NCI-H2196 treated with DMSO at 0.1 percent for 48 hours (cell line): ENCODE measurements at regions not wholly inside any gene's neighbourhood (a gene's known extent, or its start where the extent isn't known, plus 50 kb on each side); places are given as distances from the start of the nearest gene placed in this dataset.
"Not testable (repeated sequence)": the region's sequence is repeated elsewhere in the genome, so short reads cannot be mapped to it uniquely, and the experiment has no call there.

ENCODE experiments used
- DNase-seq: peaks from one replicate; lab custom pipeline; 2025; ENCODE audit not compliant: unreplicated experiment; lab: John Stamatoyannopoulos, UW

- no peak for DNase-seq
These were observed 612.5 kb upstream of the HS3ST5 start for GRCh38 chr6:114955363-114955762.

- DNase-seq: no peak
These were observed 609.4 kb upstream of the HS3ST5 start for GRCh38 chr6:114952229-114952628.

- DNase-seq: no peak
These were observed 602.6 kb upstream of the HS3ST5 start for GRCh38 chr6:114945392-114945791.

- DNase-seq: no peak
These were observed 598.3 kb upstream of the HS3ST5 start for GRCh38 chr6:114941078-114941477.

GRCh38 chr6:114940181-114940580 lies 597.4 kb upstream of the HS3ST5 start:
- DNase-seq: no peak

- no peak for DNase-seq
These were observed 596.8 kb upstream of the HS3ST5 start for GRCh38 chr6:114939630-114940029.

GRCh38 chr6:114936080-114936479 lies 593.3 kb upstream of the HS3ST5 start:
- no peak for DNase-seq

GRCh38 chr6:114934079-114934478 lies 591.3 kb upstream of the HS3ST5 start:
- no peak for DNase-seq

GRCh38 chr6:114928731-114929130 lies 585.9 kb upstream of the HS3ST5 start:
- not testable (repeated sequence) for DNase-seq

GRCh38 chr6:114906096-114906495 lies 563.3 kb upstream of the HS3ST5 start:
- no peak for DNase-seq

GRCh38 chr6:114897536-114897935 lies 554.7 kb upstream of the HS3ST5 start:
- no peak for DNase-seq

- no peak for DNase-seq
These were observed 549.4 kb upstream of the HS3ST5 start for GRCh38 chr6:114892211-114892610.

GRCh38 chr6:114888241-114888640 lies 545.4 kb upstream of the HS3ST5 start:
- no peak for DNase-seq

- no peak for DNase-seq
These were observed 544.0 kb upstream of the HS3ST5 start for GRCh38 chr6:114886670-114887436.

GRCh38 chr6:114879693-114880092 lies 536.9 kb upstream of the HS3ST5 start:
- no peak for DNase-seq

- no peak for DNase-seq
These were observed 535.3 kb upstream of the HS3ST5 start for GRCh38 chr6:114878091-114878490.

GRCh38 chr6:114874410-114874809 lies 531.6 kb upstream of the HS3ST5 start:
- no peak for DNase-seq

- DNase-seq: not testable (repeated sequence)
These were observed 522.7 kb upstream of the HS3ST5 start for GRCh38 chr6:114865506-114865905.

GRCh38 chr6:114863610-114864009 lies 520.8 kb upstream of the HS3ST5 start:
- DNase-seq: no peak

- no peak for DNase-seq
These were observed 520.0 kb upstream of the HS3ST5 start for GRCh38 chr6:114862819-114863218.

GRCh38 chr6:114862064-114862463 lies 519.2 kb upstream of the HS3ST5 start:
- DNase-seq: no peak

GRCh38 chr6:114844359-114844758 lies 501.5 kb upstream of the HS3ST5 start:
- no peak for DNase-seq

- DNase-seq: no peak
These were observed 496.2 kb upstream of the HS3ST5 start for GRCh38 chr6:114839019-114839418.
